GM23338 (cell line): ENCODE measurements at regions not wholly inside any gene's neighbourhood (a gene's known extent, or its start where the extent isn't known, plus 50 kb on each side); places are given as distances from the start of the nearest gene placed in this dataset.

Experiments used
- ATAC-seq: fragments of 200-7000 bp; cut with Tn5 transposase; 3 replicates; pipeline ENCODE4 v1.9.1; 2020
- DNase-seq: peaks from one replicate; pipeline ENCODE4 v3.0.0-alpha.2; 2015; ENCODE audit warnings: low spot score
- H2AFZ ChIP-seq: fragments of 200-600 bp; sonication (generic); 2 replicates; pipeline ENCODE4 v1.8.0; 2016; ENCODE audit warnings: antibody characterized with exemption, mild to moderate bottlenecking, moderate library complexity
- H3F3A ChIP-seq: fragments of 200-600 bp; sonication (generic); replicated peaks from 2 replicates; pipeline ENCODE4 v1.8.0; 2017; ENCODE audit warnings: antibody characterized with exemption, mixed run types, low read depth
- H3K27ac ChIP-seq: fragments of 200-600 bp; sonication (generic); 2 replicates; pipeline ENCODE4 v1.6.1; 2016; ENCODE audit warnings: low read depth
- H3K27me3 ChIP-seq: fragments of 200-600 bp; sonication (generic); 2 replicates; pipeline ENCODE4 v1.8.0; 2016; ENCODE audit warnings: mild to moderate bottlenecking, mixed run types, moderate library complexity; ENCODE audit not compliant: insufficient read depth
- H3K36me3 ChIP-seq: fragments of 200-600 bp; sonication (generic); 2 replicates; pipeline ENCODE4 v1.8.0; 2016; ENCODE audit warnings: mild to moderate bottlenecking; ENCODE audit not compliant: insufficient read depth
- H3K4me1 ChIP-seq: fragments of 200-600 bp; sonication (generic); 2 replicates; pipeline ENCODE4 v1.8.0; 2016; ENCODE audit warnings: mild to moderate bottlenecking, moderate library complexity; ENCODE audit not compliant: insufficient read depth
- H3K4me2 ChIP-seq: fragments of 200-600 bp; sonication (generic); 2 replicates; pipeline ENCODE4 v1.7.1; 2017; ENCODE audit warnings: mixed run types
- H3K4me3 ChIP-seq: fragments of 200-600 bp; sonication (generic); 2 replicates; pipeline ENCODE4 v1.6.1; 2016; ENCODE audit warnings: mixed run types
- H3K79me2 ChIP-seq: fragments of 200-600 bp; sonication (generic); replicated peaks from 2 replicates; pipeline ENCODE4 v1.8.0; 2017; ENCODE audit warnings: mild to moderate bottlenecking; ENCODE audit not compliant: insufficient read depth
- H3K9me2 ChIP-seq: fragments of 200-600 bp; sonication (generic); 2 replicates; pipeline ENCODE4 v1.8.0; 2017; ENCODE audit not compliant: insufficient read depth
- H4K20me1 ChIP-seq: fragments of 200-600 bp; sonication (generic); replicated peaks from 2 replicates; pipeline ENCODE4 v1.8.0; 2017; ENCODE audit warnings: mild to moderate bottlenecking; ENCODE audit not compliant: insufficient read depth
- H3K27ac Mint-ChIP-seq: 2 replicates; pipeline ENCODE4 v1.8.0; 2020; ENCODE audit warnings: inconsistent platforms, mild to moderate bottlenecking, moderate library complexity, mixed read lengths
- H3K27me3 Mint-ChIP-seq: 3 replicates; pipeline ENCODE4 v1.8.0; 2022; ENCODE audit warnings: low read depth, mild to moderate bottlenecking, moderate library complexity, mixed read lengths, inconsistent platforms; ENCODE audit not compliant: insufficient read depth, poor library complexity
- H3K36me3 Mint-ChIP-seq: 3 replicates; pipeline ENCODE4 v1.8.0; 2021; ENCODE audit warnings: low read depth, mild to moderate bottlenecking, inconsistent platforms, moderate library complexity, mixed read lengths
- H3K4me1 Mint-ChIP-seq: 3 replicates; pipeline ENCODE4 v1.8.0; 2020; ENCODE audit warnings: mild to moderate bottlenecking, inconsistent platforms, mixed read lengths
- H3K4me3 Mint-ChIP-seq: 3 replicates; pipeline ENCODE4 v1.8.0; 2021; ENCODE audit warnings: moderate library complexity, mild to moderate bottlenecking, inconsistent platforms, mixed read lengths
- H3K9me3 Mint-ChIP-seq: 3 replicates; pipeline ENCODE4 v1.8.0; 2020; ENCODE audit warnings: moderate library complexity, mild to moderate bottlenecking, inconsistent platforms, mixed read lengths
- CREB1 ChIP-seq: fragments of 250-450 bp; sonication (Bioruptor Pico); IDR thresholded peaks from 2 replicates; pipeline ENCODE4 v1.5.0; 2020; ENCODE audit warnings: low read depth, mild to moderate bottlenecking, moderate library complexity
- CTCF ChIP-seq, 2 experiments: fragments of 200-600 bp in 1 of 2; sonication (generic) in 1 of 2; conservative IDR thresholded peaks; 2 replicates each; pipeline versions ENCODE4 v1.5.1 to v1.6.1; 2016 to 2017; ENCODE audit warnings: antibody characterized with exemption in 2 of 2, low read depth in 2 of 2, mild to moderate bottlenecking in 2 of 2, moderate library complexity in 1 of 2
- ETS1 ChIP-seq: IDR thresholded peaks from 2 replicates; pipeline ENCODE4 v1.6.1; 2016; ENCODE audit warnings: antibody characterized with exemption
- EZH2 ChIP-seq: fragments of 200-600 bp; sonication (generic); IDR thresholded peaks from one replicate; pipeline ENCODE4 v1.8.0; 2017; ENCODE audit warnings: antibody characterized with exemption, mild to moderate bottlenecking, low read depth; ENCODE audit not compliant: unreplicated experiment
- JUNB ChIP-seq: IDR thresholded peaks from one replicate; pipeline ENCODE4 v1.6.1; 2016; ENCODE audit warnings: antibody characterized with exemption; ENCODE audit not compliant: unreplicated experiment
- POLR2AphosphoS5 ChIP-seq: IDR thresholded peaks from 2 replicates; pipeline ENCODE4 v1.6.1; 2016; ENCODE audit warnings: antibody characterized with exemption, low read depth
- ZNF114 ChIP-seq: fragments of 250-450 bp; sonication (Bioruptor Pico); IDR thresholded peaks from 2 replicates; pipeline ENCODE4 v1.5.0; 2020; ENCODE audit warnings: mild to moderate bottlenecking, moderate library complexity
- ZNF462 ChIP-seq: fragments of 250-450 bp; sonication (Bioruptor Pico); IDR thresholded peaks from 2 replicates; pipeline ENCODE4 v1.5.0; 2020; ENCODE audit warnings: mild to moderate bottlenecking, moderate library complexity
- TF ChIP-seq, protein P1 (sequence below): IDR thresholded peaks from one replicate; pipeline ENCODE4 v1.6.1; 2018; ENCODE audit warnings: antibody characterized with exemption; ENCODE audit not compliant: unreplicated experiment

GRCh38 chr3:101925564-101925963, 76.2 kb downstream of the NFKBIZ start:
- Mint-ChIP-seq H3K4me3 (no peak overlapping the region), H3K27ac (0 out of 2 replicates have a peak overlapping the region, but pooled peaks have one; percentile 10), H3K4me1 (peaks cover 12% of the 10 kb centered on the region), H3K27me3 (no peaks in the 10 kb centered on the region), H3K36me3 (no peaks in the 10 kb centered on the region; the same call in 2 of the 3 replicates), H3K9me3 (no peaks in the 10 kb centered on the region)
- no peaks in the 10 kb centered on the region for H3K27me3 ChIP-seq
- H3K36me3 ChIP-seq, result no peaks in the 10 kb centered on the region
- H3K9me2 ChIP-seq, result no peaks in the 10 kb centered on the region
- H3K4me1 ChIP-seq, result no peaks in the 10 kb centered on the region
- no peak overlapping the region for H2AFZ ChIP-seq
- no peak for TF ChIP-seq CTCF (conservative IDR thresholded peaks at IDR 0.05; ENCODE audit: low read depth in 2 of 2)
- no peak for TF ChIP-seq JUNB
- TF ChIP-seq ZNF114 (CRISPR knock-in tag), result no peak
- no peak for TF ChIP-seq EZH2
- TF ChIP-seq ETS1, result no peak
- TF ChIP-seq CREB1, result no peak
- TF ChIP-seq POLR2AphosphoS5, result no peak
- no peak for DNase-seq
- H3K79me2 ChIP-seq, result no peaks in the 10 kb centered on the region
- H4K20me1 ChIP-seq, result no peaks in the 10 kb centered on the region
- H3K4me3 ChIP-seq, result no peak overlapping the region
- H3K4me2 ChIP-seq, result no peak overlapping the region
- H3K27ac ChIP-seq, result no peak overlapping the region
- ATAC-seq, result no peak
- no peaks in the 10 kb centered on the region for H3F3A ChIP-seq

DNA sequence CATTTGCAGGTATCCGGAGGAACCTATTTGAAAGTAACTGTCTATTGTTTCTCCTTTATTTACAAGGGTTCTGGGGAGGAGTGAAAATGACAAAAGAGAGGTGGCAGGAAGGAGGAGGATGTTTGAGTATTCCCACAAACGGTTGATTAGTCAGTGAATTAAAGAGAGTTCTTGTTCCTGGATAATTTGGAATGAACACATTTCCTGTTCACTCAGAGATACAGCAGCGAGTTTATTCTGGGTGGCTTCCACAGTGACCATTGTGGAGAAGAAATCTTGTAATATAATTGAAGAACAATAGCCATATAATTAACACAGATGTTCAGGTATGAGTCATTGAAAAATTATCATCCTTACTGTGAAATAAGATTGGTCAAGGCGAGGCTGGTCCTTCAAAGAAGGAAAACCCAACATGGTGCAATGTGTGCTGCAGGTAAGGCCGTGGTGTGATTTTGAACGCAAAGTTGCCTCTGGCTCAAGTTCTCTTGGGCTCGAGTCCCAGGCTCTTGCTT, 77.3 kb downstream of the NFKBIZ start:
- no peak overlapping the region for H3K4me3 ChIP-seq
- H3K27me3 ChIP-seq, result no peaks in the 10 kb centered on the region
- H3K4me1 Mint-ChIP-seq, result peaks cover 12% of the 10 kb centered on the region
- H3K4me1 ChIP-seq, result no peaks in the 10 kb centered on the region
- no peaks in the 10 kb centered on the region; the same call in 2 of the 3 replicates for H3K36me3 Mint-ChIP-seq
- H4K20me1 ChIP-seq, result no peaks in the 10 kb centered on the region
- no peaks in the 10 kb centered on the region for H3K9me3 Mint-ChIP-seq
- H3K36me3 ChIP-seq, result no peaks in the 10 kb centered on the region
- no peak overlapping the region for H3K27ac ChIP-seq
- no peak for DNase-seq
- H3F3A ChIP-seq, result no peaks in the 10 kb centered on the region
- peak overlapping the region; percentile 23; the same call in 1 of the 2 replicates for H2AFZ ChIP-seq
- H3K27me3 Mint-ChIP-seq, result no peaks in the 10 kb centered on the region
- ATAC-seq, result no peak
- H3K4me3 Mint-ChIP-seq, result no peak overlapping the region
- no peak overlapping the region for H3K27ac Mint-ChIP-seq
- no peaks in the 10 kb centered on the region for H3K9me2 ChIP-seq
- no peak overlapping the region for H3K4me2 ChIP-seq
- H3K79me2 ChIP-seq, result no peaks in the 10 kb centered on the region
- no peak for TF ChIP-seq ZNF462 (CRISPR knock-in tag)
- TF ChIP-seq, protein P1, sequence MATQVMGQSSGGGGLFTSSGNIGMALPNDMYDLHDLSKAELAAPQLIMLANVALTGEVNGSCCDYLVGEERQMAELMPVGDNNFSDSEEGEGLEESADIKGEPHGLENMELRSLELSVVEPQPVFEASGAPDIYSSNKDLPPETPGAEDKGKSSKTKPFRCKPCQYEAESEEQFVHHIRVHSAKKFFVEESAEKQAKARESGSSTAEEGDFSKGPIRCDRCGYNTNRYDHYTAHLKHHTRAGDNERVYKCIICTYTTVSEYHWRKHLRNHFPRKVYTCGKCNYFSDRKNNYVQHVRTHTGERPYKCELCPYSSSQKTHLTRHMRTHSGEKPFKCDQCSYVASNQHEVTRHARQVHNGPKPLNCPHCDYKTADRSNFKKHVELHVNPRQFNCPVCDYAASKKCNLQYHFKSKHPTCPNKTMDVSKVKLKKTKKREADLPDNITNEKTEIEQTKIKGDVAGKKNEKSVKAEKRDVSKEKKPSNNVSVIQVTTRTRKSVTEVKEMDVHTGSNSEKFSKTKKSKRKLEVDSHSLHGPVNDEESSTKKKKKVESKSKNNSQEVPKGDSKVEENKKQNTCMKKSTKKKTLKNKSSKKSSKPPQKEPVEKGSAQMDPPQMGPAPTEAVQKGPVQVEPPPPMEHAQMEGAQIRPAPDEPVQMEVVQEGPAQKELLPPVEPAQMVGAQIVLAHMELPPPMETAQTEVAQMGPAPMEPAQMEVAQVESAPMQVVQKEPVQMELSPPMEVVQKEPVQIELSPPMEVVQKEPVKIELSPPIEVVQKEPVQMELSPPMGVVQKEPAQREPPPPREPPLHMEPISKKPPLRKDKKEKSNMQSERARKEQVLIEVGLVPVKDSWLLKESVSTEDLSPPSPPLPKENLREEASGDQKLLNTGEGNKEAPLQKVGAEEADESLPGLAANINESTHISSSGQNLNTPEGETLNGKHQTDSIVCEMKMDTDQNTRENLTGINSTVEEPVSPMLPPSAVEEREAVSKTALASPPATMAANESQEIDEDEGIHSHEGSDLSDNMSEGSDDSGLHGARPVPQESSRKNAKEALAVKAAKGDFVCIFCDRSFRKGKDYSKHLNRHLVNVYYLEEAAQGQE, result no peak
- no peak for TF ChIP-seq CREB1
